ENCODE measurements at regions not wholly inside any gene's neighbourhood (a gene's known extent, or its start where the extent isn't known, plus 50 kb on each side); places are given as distances from the start of the nearest gene placed in this dataset.

- H3K14ac ChIP-seq (replicated peaks; ENCODE audit: low read depth, low read length): no peak overlapping the region
- peaks cover 1% of the 10 kb centered on the region for H3K9me3 ChIP-seq (ENCODE audit: control insufficient read depth, insufficient read depth, low read length)
- H3K4me1 ChIP-seq (ENCODE audit: control insufficient read depth, insufficient read depth, low read length): no peaks in the 10 kb centered on the region
- no peak overlapping the region for H3K4ac ChIP-seq (ENCODE audit: low read depth, low read length)
- no peak overlapping the region for H2BK20ac ChIP-seq (ENCODE audit: low read depth, low read length)
- H2AK9ac ChIP-seq (replicated peaks; ENCODE audit: low read depth, low read length, poor library complexity): no peak overlapping the region
- H3K23ac ChIP-seq (ENCODE audit: low read depth, low read length): no peak overlapping the region
- no peak overlapping the region for H4K5ac ChIP-seq (ENCODE audit: low read depth, low read length)
- no peak overlapping the region for H3K4me2 ChIP-seq (ENCODE audit: low read depth, low read length)
- H3K36me3 ChIP-seq (ENCODE audit: control insufficient read depth, insufficient read depth, low read length): no peaks in the 10 kb centered on the region
- no peaks in the 10 kb centered on the region for H3K79me1 ChIP-seq (ENCODE audit: low read depth in 1 of 2, low read length in 2 of 2)
- WGBS, 2 experiments (ENCODE audit: extremely low coverage in 2 of 2, insufficient read length in 1 of 2): no CpG with 5 or more reads among the region's 2 CpGs
- no peak overlapping the region for H2AK5ac ChIP-seq (ENCODE audit: low read depth, low read length)
- H3K9ac ChIP-seq (ENCODE audit: low read depth, low read length): no peak overlapping the region
- DNase-seq: no peak
- ChIA-PET POLR2A (ENCODE audit: unreplicated experiment) (no interaction called here), CTCF (no interaction called here)
- no peak overlapping the region for H3K56ac ChIP-seq (ENCODE audit: extremely low read depth, insufficient read depth, low read length)
- no peak overlapping the region for H2BK120ac ChIP-seq (ENCODE audit: low read depth, low read length)
- H4K91ac ChIP-seq (ENCODE audit: insufficient read depth, low read depth, low read length): no peak overlapping the region
- H2AFZ ChIP-seq (replicated peaks; ENCODE audit: low read length, poor library complexity): no peak overlapping the region
- no peak overlapping the region for H2BK5ac ChIP-seq (ENCODE audit: low read depth, low read length, poor library complexity, severe bottlenecking)
- no peak for ATAC-seq (ENCODE audit: low read depth)
- H3K27me3 ChIP-seq (ENCODE audit: control insufficient read depth, insufficient read depth, low read length): no peaks in the 10 kb centered on the region
- no peak overlapping the region for H2BK15ac ChIP-seq (ENCODE audit: low read depth, low read length)
- no peak for TF ChIP-seq RCOR1 (IDR thresholded peaks at IDR 0.05; ENCODE audit: insufficient replicate concordance, low read length)
- no peak for TF ChIP-seq SMC3 (IDR thresholded peaks at IDR 0.05; ENCODE audit: low read depth, low read length)
- TF ChIP-seq CHD1 (IDR thresholded peaks at IDR 0.05; ENCODE audit: low read depth, low read length): no peak
- no peak for TF ChIP-seq MAZ (IDR thresholded peaks at IDR 0.05; ENCODE audit: borderline replicate concordance, low read depth, low read length)
- no peak for TF ChIP-seq FOS (IDR thresholded peaks at IDR 0.05; ENCODE audit: low read depth, low read length)
- TF ChIP-seq MXI1 (IDR thresholded peaks at IDR 0.05; ENCODE audit: borderline replicate concordance, low read depth, low read length): no peak
- no peak for TF ChIP-seq CTCF (conservative IDR thresholded peaks at IDR 0.05; ENCODE audit: low read depth, low read length)
- no peak for TF ChIP-seq BHLHE40 (IDR thresholded peaks at IDR 0.05; ENCODE audit: low read depth, low read length)
- no peak for TF ChIP-seq POLR2A (IDR thresholded peaks at IDR 0.05; ENCODE audit: low read depth, low read length)
- TF ChIP-seq MAFK (IDR thresholded peaks at IDR 0.05; ENCODE audit: low read depth, low read length): no peak
- TF ChIP-seq ELK1 (IDR thresholded peaks at IDR 0.05; ENCODE audit: borderline replicate concordance, low read depth, low read length): no peak
- TF ChIP-seq NFE2L2 (IDR thresholded peaks at IDR 0.05; ENCODE audit: low read depth, low read length): no peak
- TF ChIP-seq CEBPB (IDR thresholded peaks at IDR 0.05; ENCODE audit: low read depth, low read length): no peak
- no peak for TF ChIP-seq RFX5 (IDR thresholded peaks at IDR 0.05; ENCODE audit: low read depth, low read length)
- TF ChIP-seq USF2 (IDR thresholded peaks at IDR 0.05; ENCODE audit: low read depth, low read length): no peak
- no peak for TF ChIP-seq RAD21 (IDR thresholded peaks at IDR 0.05; ENCODE audit: low read length)
- dilution Hi-C loops (cut with HindIII; ENCODE audit: low sequenced_read_pairs, unreplicated experiment) (no loop called here), intact Hi-C loops (cut with micrococcal nuclease) (no loop called here), in situ Hi-C loops (cut with MboI; ENCODE audit: low sequenced_read_pairs) (no loop called here)
- no peak overlapping the region for H4K8ac ChIP-seq (ENCODE audit: low read depth in 2 of 2, low read length in 2 of 2)
- no peak overlapping the region for H3K4me3 ChIP-seq (ENCODE audit: insufficient read depth, low read depth, low read length)
- H3K18ac ChIP-seq (ENCODE audit: low read depth, low read length): no peak overlapping the region
- no peak overlapping the region for H3K27ac ChIP-seq (ENCODE audit: insufficient read depth, low read length)
- no TSS peak for BruUV-seq (replicated peaks)
- H4K20me1 ChIP-seq (ENCODE audit: insufficient read depth, low read length): no peaks in the 10 kb centered on the region
- no peaks in the 10 kb centered on the region for H3K9me1 ChIP-seq (ENCODE audit: insufficient read depth, low read length)
Measured at GRCh38 chr14:28577711-28578131, 188.9 kb upstream of the FOXG1 start.

Measured in IMR-90 (cell line).